HT1080 (cell line): ENCODE measurements at regions not wholly inside any gene's neighbourhood (a gene's known extent, or its start where the extent isn't known, plus 50 kb on each side); places are given as distances from the start of the nearest gene placed in this dataset.

Experiments used
- DNase-seq: peaks from one replicate; pipeline ENCODE4 v3.0.0-alpha.2; 2015; ENCODE audit warnings: low read depth

DNA sequence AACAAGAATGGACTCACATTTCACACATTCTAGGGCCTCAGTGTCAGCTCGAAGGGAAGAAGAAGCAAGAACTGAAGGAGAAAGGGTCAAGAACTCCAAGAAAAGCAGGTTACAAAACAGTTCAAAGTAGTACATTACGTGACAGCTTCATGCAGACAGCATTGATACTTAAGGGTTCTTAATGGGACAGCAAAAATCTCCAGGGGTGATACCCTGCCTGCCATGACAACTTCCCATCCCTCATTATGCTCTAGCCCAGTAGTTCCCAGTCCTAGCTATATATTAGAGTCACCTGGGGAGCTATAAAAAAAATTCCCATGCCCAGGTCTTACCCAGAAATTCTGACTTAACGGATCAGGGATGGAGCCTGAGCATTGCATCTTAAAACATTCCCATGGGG lies 51.2 kb upstream of the PROX1 start:
- DNase-seq = no peak
